A673 (cell line): ENCODE measurements at regions not wholly inside any gene's neighbourhood (a gene's known extent, or its start where the extent isn't known, plus 50 kb on each side); places are given as distances from the start of the nearest gene placed in this dataset.

Source experiments
- EZH2 ChIP-seq: fragments of 200-600 bp; sonication (generic); IDR thresholded peaks from 2 replicates; pipeline ENCODE4 v1.6.1; 2017; ENCODE audit warnings: borderline replicate concordance, low read depth, mild to moderate bottlenecking, mixed read lengths, antibody characterized with exemption, low read length; ENCODE audit not compliant: poor library complexity, severe bottlenecking
- TF ChIP-seq, protein P1 (sequence below): fragments of 300-800, 200-600 bp; sonication (generic); conservative IDR thresholded peaks from 2 replicates; pipeline ENCODE4 v1.5.1; 2017; ENCODE audit warnings: low read depth, mild to moderate bottlenecking, antibody characterized with exemption, low read length, moderate library complexity, mixed read lengths

GRCh38 chr5:42302186-42302585 is 121.1 kb upstream of the GHR start:
- TF ChIP-seq, protein P1, sequence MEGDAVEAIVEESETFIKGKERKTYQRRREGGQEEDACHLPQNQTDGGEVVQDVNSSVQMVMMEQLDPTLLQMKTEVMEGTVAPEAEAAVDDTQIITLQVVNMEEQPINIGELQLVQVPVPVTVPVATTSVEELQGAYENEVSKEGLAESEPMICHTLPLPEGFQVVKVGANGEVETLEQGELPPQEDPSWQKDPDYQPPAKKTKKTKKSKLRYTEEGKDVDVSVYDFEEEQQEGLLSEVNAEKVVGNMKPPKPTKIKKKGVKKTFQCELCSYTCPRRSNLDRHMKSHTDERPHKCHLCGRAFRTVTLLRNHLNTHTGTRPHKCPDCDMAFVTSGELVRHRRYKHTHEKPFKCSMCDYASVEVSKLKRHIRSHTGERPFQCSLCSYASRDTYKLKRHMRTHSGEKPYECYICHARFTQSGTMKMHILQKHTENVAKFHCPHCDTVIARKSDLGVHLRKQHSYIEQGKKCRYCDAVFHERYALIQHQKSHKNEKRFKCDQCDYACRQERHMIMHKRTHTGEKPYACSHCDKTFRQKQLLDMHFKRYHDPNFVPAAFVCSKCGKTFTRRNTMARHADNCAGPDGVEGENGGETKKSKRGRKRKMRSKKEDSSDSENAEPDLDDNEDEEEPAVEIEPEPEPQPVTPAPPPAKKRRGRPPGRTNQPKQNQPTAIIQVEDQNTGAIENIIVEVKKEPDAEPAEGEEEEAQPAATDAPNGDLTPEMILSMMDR, result no peak
- TF ChIP-seq EZH2, result no peak
